ENCODE measurements at regions not wholly inside any gene's neighbourhood (a gene's known extent, or its start where the extent isn't known, plus 50 kb on each side); places are given as distances from the start of the nearest gene placed in this dataset.

DNA sequence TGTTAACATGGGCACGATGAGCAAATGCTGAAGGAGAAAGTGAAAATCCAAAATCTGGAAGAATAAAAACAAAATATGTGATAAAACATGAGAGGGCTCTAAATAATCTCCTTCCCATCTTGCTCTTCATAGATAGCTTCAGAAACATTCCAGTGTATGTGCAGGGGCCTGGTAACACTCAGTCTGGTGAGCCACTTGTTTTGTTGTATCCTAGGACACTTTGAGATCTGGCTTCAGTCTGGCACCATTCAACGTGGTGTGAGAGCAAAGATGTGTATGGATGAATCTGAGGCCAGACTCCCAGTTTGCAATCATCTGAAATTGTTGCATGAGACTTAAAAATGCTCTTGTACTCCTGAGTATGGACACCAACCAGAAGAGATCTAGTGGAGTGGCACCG, 337.2 kb upstream of the ZNF385D start:
- DNase-seq (no peak), ATAC-seq (ENCODE audit: poor library complexity) (no peak)
- intact Hi-C loops (cut with DNase I) = no loop called here

GRCh38 chr3:22089284-22089683, 338.3 kb upstream of the ZNF385D start:
- intact Hi-C loops (cut with DNase I) = no loop called here
- DNase-seq (no peak), ATAC-seq (ENCODE audit: poor library complexity) (peak; percentile 25)

DNA sequence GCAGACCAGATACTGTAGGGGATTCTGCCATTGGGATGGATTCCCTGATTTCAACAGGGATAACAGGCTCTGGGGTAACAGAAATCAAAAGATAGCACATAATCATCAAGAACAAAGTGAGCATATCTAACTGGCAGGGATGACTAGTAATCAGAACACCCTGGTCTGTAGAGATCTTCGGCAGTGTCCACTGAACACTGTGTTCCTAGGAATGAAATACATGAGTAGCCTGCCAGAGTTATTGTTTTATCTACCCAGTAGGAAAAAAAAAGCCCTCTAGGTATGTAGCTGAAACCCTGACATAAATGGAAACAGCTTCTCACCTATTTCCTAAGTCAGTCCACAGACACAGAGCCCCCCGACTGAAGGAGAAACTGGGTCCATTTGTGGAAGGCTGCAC, 340.3 kb upstream of the ZNF385D start:
- intact Hi-C loops (cut with DNase I) = no loop called here
- peak; percentile 49 for ATAC-seq (ENCODE audit: poor library complexity)
- DNase-seq = no peak

DNA sequence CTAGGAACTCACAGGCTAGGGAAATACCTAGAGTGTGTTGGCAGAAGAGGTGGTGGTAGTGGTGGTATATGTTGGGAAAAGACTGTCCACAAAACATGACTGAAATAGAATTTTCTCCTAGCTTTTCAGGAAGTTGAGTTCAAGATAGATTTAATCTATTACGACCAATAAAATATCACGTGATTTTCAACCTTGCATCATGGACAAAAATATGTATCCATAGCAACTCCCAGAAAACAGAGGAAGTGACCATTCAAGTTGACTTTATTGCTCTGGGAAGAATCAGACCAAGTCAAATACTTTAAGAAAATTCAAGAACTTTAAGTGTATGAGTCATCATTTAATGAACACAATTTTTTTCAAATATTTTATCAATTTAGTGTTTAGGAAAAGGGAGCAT, 347.0 kb upstream of the ZNF385D start:
- ATAC-seq (ENCODE audit: poor library complexity) = no peak
- intact Hi-C loops (cut with DNase I) = no loop called here
- no peak for DNase-seq

DNA sequence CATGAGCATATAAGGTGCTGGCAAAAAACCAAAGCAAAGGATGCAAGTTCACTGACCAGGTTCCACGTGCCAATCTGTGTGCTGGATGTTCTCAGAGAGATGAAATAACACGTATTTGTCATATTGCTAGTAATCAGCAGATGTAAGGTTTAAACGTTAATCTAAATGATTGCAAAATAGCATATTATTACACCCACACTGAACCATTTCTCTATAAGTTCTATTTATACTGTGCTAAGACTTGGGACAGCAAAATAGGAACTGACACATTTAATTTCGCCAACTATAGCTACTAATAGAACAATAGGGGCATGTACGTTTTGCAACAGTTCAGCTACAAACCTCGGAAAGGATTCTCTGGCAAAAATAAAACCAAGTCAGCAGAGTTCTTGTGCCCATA, 350.3 kb upstream of the ZNF385D start:
- intact Hi-C loops (cut with DNase I) = no loop called here
- ATAC-seq (ENCODE audit: poor library complexity) (no peak), DNase-seq (no peak)

DNA sequence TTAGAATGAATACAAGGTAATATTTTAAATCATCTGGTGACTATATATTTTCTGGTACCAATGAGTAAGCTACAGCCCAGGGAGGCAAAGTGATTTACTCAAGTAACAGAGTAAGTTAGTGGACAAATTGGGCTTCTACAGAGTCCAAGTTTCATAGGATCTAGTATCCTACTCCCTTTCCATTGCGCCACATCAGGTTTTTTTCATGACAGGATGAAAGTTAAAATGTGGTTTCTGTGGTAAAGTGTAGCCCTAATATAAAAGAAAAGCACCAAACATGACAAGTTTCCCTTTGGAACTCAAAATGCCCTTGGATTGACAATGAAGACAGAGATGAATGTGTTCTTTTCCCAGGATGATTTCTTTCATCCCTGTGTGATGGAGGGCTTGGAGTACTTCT, 350.8 kb upstream of the ZNF385D start:
- ATAC-seq (ENCODE audit: poor library complexity) (no peak), DNase-seq (no peak)
- intact Hi-C loops (cut with DNase I) = no loop called here

DNA sequence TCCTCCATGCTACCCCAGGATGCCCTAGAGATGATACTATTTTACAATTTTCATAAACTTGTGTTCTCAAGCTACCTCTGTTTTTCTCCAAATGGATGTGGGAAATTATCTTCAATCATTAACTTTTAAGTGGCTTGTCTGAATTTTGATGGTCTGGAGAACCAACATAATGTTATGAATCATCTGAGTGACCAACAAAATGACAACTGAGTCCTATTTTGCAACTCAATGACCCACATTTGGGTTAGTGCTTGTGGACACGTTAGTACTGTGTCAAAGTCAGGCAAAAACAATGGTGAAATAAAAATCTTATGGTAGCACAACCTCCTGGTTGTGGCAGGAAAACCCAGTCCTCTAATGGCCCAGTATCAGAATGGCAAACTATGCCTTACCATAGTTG, 352.4 kb upstream of the ZNF385D start:
- no peak for DNase-seq
- no peak for ATAC-seq (ENCODE audit: poor library complexity)
- intact Hi-C loops (cut with DNase I) = no loop called here

DNA sequence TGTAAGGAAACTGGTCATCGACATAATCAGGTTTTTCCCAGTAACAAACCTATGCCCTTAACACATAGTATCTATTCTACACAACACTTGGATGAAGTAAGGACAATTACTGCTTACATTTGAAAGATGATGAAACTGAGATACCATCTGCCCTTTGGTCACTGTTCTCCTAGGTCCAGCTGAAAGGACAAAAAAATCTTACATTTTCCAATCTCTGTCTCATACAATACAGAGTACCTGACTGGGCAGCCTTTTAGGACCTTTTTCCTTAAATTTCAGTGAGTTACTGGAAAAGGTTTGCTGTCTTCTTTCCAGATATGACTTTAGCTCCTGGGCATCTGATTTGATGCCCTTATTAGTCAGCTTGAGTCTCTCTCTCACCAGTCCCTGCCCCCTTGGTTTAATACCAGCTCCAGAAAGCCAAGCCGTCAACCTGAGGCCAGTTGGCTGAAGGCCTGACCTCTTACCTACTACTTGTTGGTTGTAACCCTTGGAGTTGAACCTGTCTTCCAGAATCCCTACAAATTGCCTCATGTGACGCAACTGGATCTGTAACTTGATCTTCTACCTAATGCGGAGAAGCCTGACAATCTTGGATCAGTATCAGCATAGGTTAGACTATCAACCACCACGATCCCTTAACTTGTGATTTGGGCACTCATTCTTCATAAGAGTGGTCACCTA, 355.3 kb upstream of the ZNF385D start:
- no peak for DNase-seq
- intact Hi-C loops (cut with DNase I) = no loop called here
- no peak for ATAC-seq (ENCODE audit: poor library complexity)

GRCh38 chr3:22111226-22111625, 360.2 kb upstream of the ZNF385D start:
- intact Hi-C loops (cut with DNase I) = no loop called here
- ATAC-seq (ENCODE audit: poor library complexity) (no peak), DNase-seq (no peak)

GRCh38 chr3:22113453-22113852, 362.4 kb upstream of the ZNF385D start:
- no peak for DNase-seq
- no peak for ATAC-seq (ENCODE audit: poor library complexity)
- intact Hi-C loops (cut with DNase I) = no loop called here

DNA sequence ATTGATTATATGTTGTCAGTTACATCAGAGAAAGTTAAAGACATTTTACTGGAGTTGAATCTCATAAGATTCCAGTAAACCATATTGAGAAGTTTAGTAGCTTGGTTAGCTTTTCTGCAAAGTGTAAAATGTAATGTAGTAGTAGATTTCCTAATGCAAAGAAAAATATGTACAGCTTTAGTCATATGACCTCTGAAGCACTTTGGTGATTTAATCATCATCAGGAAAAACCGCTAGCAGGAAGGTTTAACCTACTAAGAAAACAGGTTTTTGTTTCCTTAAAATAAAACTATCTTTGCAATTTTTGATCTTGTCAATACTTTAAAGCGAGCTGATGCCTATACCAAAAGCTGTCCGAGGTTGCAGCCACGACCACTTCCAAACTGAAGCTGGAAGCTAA, 364.6 kb upstream of the ZNF385D start:
- intact Hi-C loops (cut with DNase I) = no loop called here
- ATAC-seq (ENCODE audit: poor library complexity) (no peak), DNase-seq (no peak)

DNA sequence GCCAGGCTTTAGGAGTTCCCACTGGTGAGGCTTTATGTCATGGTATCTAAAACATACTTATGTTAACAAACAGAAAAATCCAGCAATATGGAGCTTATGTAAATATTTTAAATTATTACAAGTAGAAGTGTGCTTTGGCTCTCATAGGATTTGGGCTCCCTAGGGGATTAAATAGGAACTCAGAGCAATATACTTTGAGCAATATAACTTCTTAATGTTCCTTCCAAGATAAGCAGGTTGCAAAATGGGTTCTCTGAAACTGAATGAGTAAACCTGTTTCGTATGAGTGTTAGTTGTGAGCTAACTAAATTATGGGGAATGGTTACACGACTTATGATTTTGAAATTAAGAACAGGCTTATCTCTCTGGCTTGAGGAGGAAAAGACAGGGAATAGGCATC, 366.1 kb upstream of the ZNF385D start:
- DNase-seq (no peak), ATAC-seq (ENCODE audit: poor library complexity) (no peak)
- intact Hi-C loops (cut with DNase I) = no loop called here

DNA sequence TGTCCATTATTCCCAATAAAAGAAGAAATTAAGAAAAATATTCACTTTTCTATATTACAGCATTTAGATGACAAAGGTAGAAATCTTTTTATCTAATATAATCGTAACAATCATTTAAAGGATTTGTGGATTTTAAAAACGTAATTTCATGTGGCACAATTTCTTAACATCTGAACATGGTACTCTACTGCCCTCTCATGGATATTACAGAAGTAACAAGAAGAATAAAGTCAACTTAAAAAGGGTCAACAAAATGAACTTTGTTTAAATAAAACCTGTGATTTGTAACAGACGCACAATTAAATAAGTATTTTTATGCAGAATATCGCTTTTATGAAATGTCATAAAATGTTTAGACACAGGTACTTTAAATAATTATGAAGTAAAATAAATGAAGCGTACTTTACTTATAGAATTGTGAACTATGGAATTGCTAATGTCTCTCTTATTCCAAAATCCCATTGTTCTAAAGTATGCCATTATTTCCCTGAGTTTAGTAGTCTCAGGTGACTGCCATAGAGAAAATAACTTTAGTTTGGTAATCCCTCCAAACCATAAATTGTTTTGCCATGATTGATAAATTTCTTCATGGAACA, 366.8 kb upstream of the ZNF385D start:
- DNase-seq = no peak
- intact Hi-C loops (cut with DNase I) = no loop called here
- ATAC-seq (ENCODE audit: poor library complexity) = no peak

- DNase-seq (no peak), ATAC-seq (ENCODE audit: poor library complexity) (no peak)
- intact Hi-C loops (cut with DNase I) = no loop called here
Observed at GRCh38 chr3:22118542-22118941, 367.5 kb upstream of the ZNF385D start.

DNA sequence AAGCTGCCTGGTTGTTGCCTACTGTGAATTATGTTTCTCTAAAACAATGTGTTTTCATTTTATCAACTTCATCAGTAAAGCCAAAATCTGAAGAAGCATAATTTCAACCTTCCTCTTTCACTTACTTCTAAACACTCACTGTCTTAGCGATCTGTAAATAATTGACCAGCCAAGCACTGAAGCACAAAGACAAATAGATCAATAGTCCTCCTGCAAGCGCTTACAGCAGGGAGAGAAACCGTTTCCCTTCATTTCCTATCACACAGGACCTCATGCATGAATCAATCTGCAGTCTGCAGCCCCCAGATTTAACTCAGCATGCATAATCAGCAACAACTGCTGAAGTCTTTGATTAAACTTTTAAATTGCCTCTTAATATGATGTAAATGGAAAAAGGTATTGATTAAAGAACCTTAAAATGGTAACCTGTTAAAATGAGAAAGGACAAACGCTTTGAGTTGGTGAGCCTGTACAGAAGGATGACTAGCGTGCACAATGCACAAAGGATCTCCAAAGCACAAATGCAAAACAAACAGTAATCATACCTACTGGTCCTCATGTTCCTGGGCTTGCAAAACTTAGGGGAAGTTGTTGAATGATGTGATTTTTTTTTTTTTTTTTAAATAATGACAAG, 370.2 kb upstream of the ZNF385D start:
- intact Hi-C loops (cut with DNase I) = no loop called here
- ATAC-seq (ENCODE audit: poor library complexity) (no peak), DNase-seq (no peak)

- DNase-seq = no peak
- no peak for ATAC-seq (ENCODE audit: poor library complexity)
- intact Hi-C loops (cut with DNase I) = no loop called here
Observed at GRCh38 chr3:22122567-22122966, 371.6 kb upstream of the ZNF385D start.

DNA sequence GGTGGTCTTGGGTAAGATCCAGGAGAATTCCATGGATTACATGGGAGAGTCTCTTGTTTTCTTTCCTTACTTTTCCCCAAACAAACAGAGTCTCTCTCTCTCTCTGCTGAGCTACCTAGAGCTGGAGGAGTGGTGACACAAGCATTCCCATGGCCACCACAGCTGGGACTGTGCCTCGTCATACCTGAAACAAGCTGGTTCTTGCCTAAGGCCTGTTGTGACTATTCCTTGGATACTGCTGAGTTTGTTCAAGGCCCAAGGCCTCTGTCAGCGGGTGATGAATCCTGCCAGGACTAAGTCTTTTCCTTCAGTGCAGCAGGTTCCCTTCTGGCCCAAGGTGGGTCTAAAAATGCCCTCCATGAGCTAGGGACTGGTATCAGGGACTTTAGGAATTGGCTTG, 378.1 kb upstream of the ZNF385D start:
- DNase-seq (no peak), ATAC-seq (ENCODE audit: poor library complexity) (no peak)
- intact Hi-C loops (cut with DNase I) = no loop called here

- DNase-seq (no peak), ATAC-seq (ENCODE audit: poor library complexity) (no peak)
- intact Hi-C loops (cut with DNase I) = no loop called here
Observed at GRCh38 chr3:22141769-22142168, 390.8 kb upstream of the ZNF385D start.

- intact Hi-C loops (cut with DNase I) = no loop called here
- no peak for ATAC-seq (ENCODE audit: poor library complexity)
- DNase-seq = no peak
Observed at GRCh38 chr3:22147161-22147560, 396.2 kb upstream of the ZNF385D start.

GRCh38 chr3:22156868-22157267, 405.9 kb upstream of the ZNF385D start:
- ATAC-seq (ENCODE audit: poor library complexity) = no peak
- intact Hi-C loops (cut with DNase I) = no loop called here
- no peak for DNase-seq

GRCh38 chr3:22157848-22158247, 406.8 kb upstream of the ZNF385D start:
- intact Hi-C loops (cut with DNase I) = no loop called here
- ATAC-seq (ENCODE audit: poor library complexity) (no peak), DNase-seq (no peak)
